OCI-LY1 (cell line): ENCODE measurements at regions not wholly inside any gene's neighbourhood (a gene's known extent, or its start where the extent isn't known, plus 50 kb on each side); places are given as distances from the start of the nearest gene placed in this dataset.

Experiments
- H2AFZ ChIP-seq: fragments of 200-600 bp; sonication (generic), shearing (Covaris generic); 2 replicates; pipeline ENCODE4 v1.6.0; 2014; ENCODE audit warnings: antibody characterized with exemption, mild to moderate bottlenecking, low read length
- H3F3A ChIP-seq: fragments of 200-600 bp; sonication (generic), shearing (Covaris generic); 2 replicates; pipeline ENCODE4 v1.6.0; 2014; ENCODE audit warnings: mild to moderate bottlenecking, antibody characterized with exemption, low read length, moderate library complexity; ENCODE audit not compliant: insufficient read depth
- H3K27ac ChIP-seq: fragments of 200-600 bp; sonication (generic); 2 replicates; pipeline ENCODE4 v1.5.1; 2014; ENCODE audit warnings: low read length, mixed run types, mild to moderate bottlenecking, low read depth; ENCODE audit not compliant: poor library complexity, severe bottlenecking
- H3K27me3 ChIP-seq: fragments of 200-600 bp; sonication (generic); 2 replicates; pipeline ENCODE4 v1.6.0; 2014; ENCODE audit warnings: antibody characterized with exemption, mild to moderate bottlenecking, low read length, moderate library complexity; ENCODE audit not compliant: insufficient read depth
- H3K36me3 ChIP-seq: fragments of 200-600 bp; sonication (generic); 2 replicates; pipeline ENCODE4 v1.6.1; 2014; ENCODE audit warnings: mild to moderate bottlenecking, antibody characterized with exemption, low read length, moderate library complexity, mixed read lengths; ENCODE audit not compliant: insufficient read depth
- H3K4me1 ChIP-seq: fragments of 200-600 bp; sonication (generic); 2 replicates; pipeline ENCODE4 v1.5.1; 2014; ENCODE audit warnings: mild to moderate bottlenecking, low read length, moderate library complexity; ENCODE audit not compliant: insufficient read depth, severe bottlenecking
- H3K4me2 ChIP-seq: fragments of 200-600 bp; sonication (generic), shearing (Covaris generic); 2 replicates; pipeline ENCODE4 v1.6.1; 2014; ENCODE audit warnings: low read length
- H3K4me3 ChIP-seq: fragments of 200-600 bp; sonication (generic); 2 replicates; pipeline ENCODE4 v1.5.1; 2014; ENCODE audit warnings: low read length, low read depth, mild to moderate bottlenecking, mixed read lengths; ENCODE audit not compliant: poor library complexity, severe bottlenecking
- H3K79me2 ChIP-seq: fragments of 200-600 bp; shearing (Covaris generic); 2 replicates; pipeline ENCODE4 v1.6.1; 2016; ENCODE audit warnings: mixed run types, low read length, mixed read lengths; ENCODE audit not compliant: insufficient read depth
- H3K9ac ChIP-seq: fragments of 200-600 bp; sonication (generic), shearing (Covaris generic); 2 replicates; pipeline ENCODE4 v1.6.1; 2014; ENCODE audit warnings: mild to moderate bottlenecking, low read length, mixed read lengths
- H3K9me2 ChIP-seq: fragments of 200-600 bp; sonication (generic), shearing (Covaris generic); 2 replicates; pipeline ENCODE4 v1.6.1; 2014; ENCODE audit warnings: low read depth, mild to moderate bottlenecking, low read length, mixed read lengths
- H3K9me3 ChIP-seq: fragments of 200-600 bp; shearing (Covaris generic); 2 replicates; pipeline ENCODE4 v1.6.1; 2014; ENCODE audit warnings: low read length, mixed read lengths
- H4K20me1 ChIP-seq: fragments of 200-600 bp; sonication (generic), shearing (Covaris generic); 2 replicates; pipeline ENCODE4 v1.6.0; 2016; ENCODE audit warnings: mild to moderate bottlenecking, low read length; ENCODE audit not compliant: insufficient read depth
- EZH2 ChIP-seq: fragments of 200-600 bp; sonication (generic), shearing (Covaris generic); IDR thresholded peaks from 2 replicates; pipeline ENCODE4 v1.8.0; 2017; ENCODE audit warnings: borderline replicate concordance, mixed run types, mild to moderate bottlenecking, antibody characterized with exemption, low read length, moderate library complexity, mixed read lengths
- TF ChIP-seq, protein P1 (sequence below): fragments of 200-600 bp; sonication (generic), shearing (Covaris generic); IDR thresholded peaks from 2 replicates; pipeline ENCODE4 v1.5.1; 2017; ENCODE audit warnings: mild to moderate bottlenecking, antibody characterized with exemption, low read length, moderate library complexity, mixed read lengths

DNA sequence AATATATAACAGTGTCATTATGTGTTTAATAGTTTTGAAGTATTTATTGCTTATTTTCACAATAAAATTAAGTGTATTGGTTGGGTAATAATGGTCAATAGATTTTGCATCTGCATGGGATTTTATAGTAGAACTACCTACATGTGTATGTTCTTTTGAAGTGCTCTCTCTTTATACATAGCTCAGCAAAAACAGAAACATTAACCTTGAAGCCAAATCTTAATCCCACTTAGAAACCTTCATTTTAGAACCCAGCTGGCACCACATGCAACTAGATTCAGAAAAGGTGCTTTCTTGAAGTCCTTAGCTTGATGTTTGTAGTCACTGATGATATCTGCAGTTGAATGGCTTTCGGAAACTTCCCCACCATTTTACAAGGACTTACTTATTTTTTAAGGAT, 146.9 kb upstream of the IL12A start:
- Histone ChIP-seq H3K9me2 (no peaks in the 10 kb centered on the region), H3K36me3 (no peaks in the 10 kb centered on the region), H3K4me1 (no peaks in the 10 kb centered on the region), H3K79me2 (no peaks in the 10 kb centered on the region), H4K20me1 (no peaks in the 10 kb centered on the region), H3K4me3 (no peak overlapping the region), H3K9me3 (no peaks in the 10 kb centered on the region), H3K27ac (no peak overlapping the region), H3K9ac (no peak overlapping the region), H3F3A (no peaks in the 10 kb centered on the region), H3K27me3 (no peaks in the 10 kb centered on the region), H3K4me2 (no peak overlapping the region), H2AFZ (no peak overlapping the region)
- TF ChIP-seq, protein P1, sequence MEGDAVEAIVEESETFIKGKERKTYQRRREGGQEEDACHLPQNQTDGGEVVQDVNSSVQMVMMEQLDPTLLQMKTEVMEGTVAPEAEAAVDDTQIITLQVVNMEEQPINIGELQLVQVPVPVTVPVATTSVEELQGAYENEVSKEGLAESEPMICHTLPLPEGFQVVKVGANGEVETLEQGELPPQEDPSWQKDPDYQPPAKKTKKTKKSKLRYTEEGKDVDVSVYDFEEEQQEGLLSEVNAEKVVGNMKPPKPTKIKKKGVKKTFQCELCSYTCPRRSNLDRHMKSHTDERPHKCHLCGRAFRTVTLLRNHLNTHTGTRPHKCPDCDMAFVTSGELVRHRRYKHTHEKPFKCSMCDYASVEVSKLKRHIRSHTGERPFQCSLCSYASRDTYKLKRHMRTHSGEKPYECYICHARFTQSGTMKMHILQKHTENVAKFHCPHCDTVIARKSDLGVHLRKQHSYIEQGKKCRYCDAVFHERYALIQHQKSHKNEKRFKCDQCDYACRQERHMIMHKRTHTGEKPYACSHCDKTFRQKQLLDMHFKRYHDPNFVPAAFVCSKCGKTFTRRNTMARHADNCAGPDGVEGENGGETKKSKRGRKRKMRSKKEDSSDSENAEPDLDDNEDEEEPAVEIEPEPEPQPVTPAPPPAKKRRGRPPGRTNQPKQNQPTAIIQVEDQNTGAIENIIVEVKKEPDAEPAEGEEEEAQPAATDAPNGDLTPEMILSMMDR = no peak
- TF ChIP-seq EZH2 = no peak

GRCh38 chr3:159843840-159844730, 144.6 kb upstream of the IL12A start:
- H3K4me1 ChIP-seq = no peaks in the 10 kb centered on the region

GRCh38 chr3:159844801-159845261, 143.8 kb upstream of the IL12A start:
- Histone ChIP-seq H3K27ac (no peak overlapping the region), H3K4me3 (no peak overlapping the region), H3K27me3 (no peaks in the 10 kb centered on the region), H2AFZ (no peak overlapping the region), H3F3A (no peaks in the 10 kb centered on the region), H3K9me2 (no peaks in the 10 kb centered on the region), H3K4me1 (no peaks in the 10 kb centered on the region), H3K4me2 (no peak overlapping the region), H3K9me3 (no peaks in the 10 kb centered on the region), H3K79me2 (no peaks in the 10 kb centered on the region), H4K20me1 (no peaks in the 10 kb centered on the region), H3K9ac (no peak overlapping the region), H3K36me3 (no peaks in the 10 kb centered on the region)
- TF ChIP-seq EZH2 = no peak
- TF ChIP-seq, protein P1 = no peak

More at GRCh38 chr3:159843840-159844730, 144.6 kb upstream of the IL12A start:
- no peak overlapping the region for H3K27ac ChIP-seq
- H3K4me2 ChIP-seq = no peak overlapping the region
- H2AFZ ChIP-seq = no peak overlapping the region
- no peaks in the 10 kb centered on the region for H3K9me3 ChIP-seq
- H3K79me2 ChIP-seq = no peaks in the 10 kb centered on the region
- H3F3A ChIP-seq = no peaks in the 10 kb centered on the region
- no peak overlapping the region for H3K4me3 ChIP-seq
- H3K9me2 ChIP-seq = no peaks in the 10 kb centered on the region
- H4K20me1 ChIP-seq = no peaks in the 10 kb centered on the region
- H3K9ac ChIP-seq = no peak overlapping the region
- TF ChIP-seq EZH2 = no peak
- TF ChIP-seq, protein P1 = no peak
- no peaks in the 10 kb centered on the region for H3K27me3 ChIP-seq
- H3K36me3 ChIP-seq = no peaks in the 10 kb centered on the region
